Activated T-cell treated with anti-CD3 and anti-CD28 coated beads, Interleukin-2, amount 50 U/mL, for 72 hours (primary cell): ENCODE measurements at regions not wholly inside any gene's neighbourhood (a gene's known extent, or its start where the extent isn't known, plus 50 kb on each side); places are given as distances from the start of the nearest gene placed in this dataset.
"Not testable (repeated sequence)": the region's sequence is repeated elsewhere in the genome, so short reads cannot be mapped to it uniquely, and the experiment has no call there.

Source experiments
- ATAC-seq, 2 donors: fragments of 150-1000 bp; cut with Tn5 transposase; replicated peaks in 1 of 2; 2 replicates each; pipeline ENCODE4 v1.10.0; 2021; ENCODE audit warnings: moderate library complexity in 2 of 2, mild to moderate bottlenecking in 1 of 2
- DNase-seq, 2 donors: peaks; one replicate each; pipeline ENCODE4 v3.0.0; 2021 to 2022; ENCODE audit warnings: mixed read lengths in 1 of 2
- H3K27ac Mint-ChIP-seq: one replicate; pipeline ENCODE4 v1.8.0; 2022; ENCODE audit warnings: mild to moderate bottlenecking, moderate library complexity, mixed read lengths
- H3K27me3 Mint-ChIP-seq: one replicate; pipeline ENCODE4 v1.8.0; 2022; ENCODE audit warnings: low read depth, mixed read lengths
- H3K36me3 Mint-ChIP-seq, 2 donors: one replicate each; pipeline ENCODE4 v1.8.0; 2022; ENCODE audit warnings: mixed read lengths in 2 of 2, mild to moderate bottlenecking in 1 of 2; ENCODE audit not compliant: insufficient read depth in 2 of 2
- H3K4me1 Mint-ChIP-seq: one replicate; pipeline ENCODE4 v1.8.0; 2022; ENCODE audit warnings: low read depth, mixed read lengths
- H3K4me3 Mint-ChIP-seq, 2 donors: one replicate each; pipeline ENCODE4 v1.8.0; 2022; ENCODE audit warnings: mild to moderate bottlenecking in 2 of 2, mixed read lengths in 2 of 2, moderate library complexity in 2 of 2
- H3K9me3 Mint-ChIP-seq, 2 donors: one replicate each; pipeline ENCODE4 v1.8.0; 2022; ENCODE audit warnings: mixed read lengths in 2 of 2

DNA sequence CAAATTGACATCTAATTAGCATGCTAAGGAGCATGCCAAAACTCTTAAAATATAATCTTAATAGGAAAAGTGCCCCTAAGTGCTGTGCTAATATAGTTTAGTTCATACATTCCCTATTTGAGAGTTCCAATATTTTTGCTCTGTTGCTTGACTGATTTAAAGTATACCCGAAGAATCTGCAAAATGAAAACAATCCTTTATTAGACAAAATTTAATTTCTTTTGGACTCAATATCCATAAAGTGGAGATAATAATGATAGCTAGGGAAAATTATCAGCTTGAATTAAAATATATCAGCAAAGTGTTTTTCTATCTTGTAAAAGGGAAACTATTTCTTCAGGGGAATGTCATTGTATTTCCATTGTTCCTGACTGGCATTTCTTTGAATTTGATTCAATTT is 196.0 kb upstream of the NPY2R start:
- H3K27me3 Mint-ChIP-seq, result peaks cover 5% of the 10 kb centered on the region
- DNase-seq (no peak), ATAC-seq (no peak)
- no peaks in the 10 kb centered on the region for H3K9me3 Mint-ChIP-seq
- no peaks in the 10 kb centered on the region for H3K36me3 Mint-ChIP-seq
- H3K4me1 Mint-ChIP-seq, result no peaks in the 10 kb centered on the region
- H3K4me3 Mint-ChIP-seq, result no peak overlapping the region
- H3K27ac Mint-ChIP-seq, result no peak overlapping the region

DNA sequence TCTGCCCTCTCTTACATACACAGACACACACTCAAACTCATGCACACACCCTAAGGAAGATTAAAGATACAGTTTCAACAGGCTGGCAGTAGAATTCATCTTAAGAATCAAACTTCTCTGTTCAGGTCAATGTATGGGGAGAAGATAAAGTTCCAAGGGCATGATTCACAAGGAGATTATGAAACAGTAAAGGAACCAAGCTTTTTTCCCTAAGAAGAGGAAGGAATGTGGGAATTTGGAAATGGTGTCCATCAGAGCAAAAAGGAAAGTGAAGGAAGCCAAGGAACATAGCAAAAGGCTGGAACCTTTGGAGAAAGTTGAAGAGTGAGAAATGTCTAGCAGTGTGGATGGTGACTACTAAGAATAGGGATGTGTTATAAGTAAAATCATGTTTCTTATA is 191.0 kb upstream of the NPY2R start:
- no peaks in the 10 kb centered on the region for H3K4me1 Mint-ChIP-seq
- no peaks in the 10 kb centered on the region for H3K36me3 Mint-ChIP-seq
- H3K27me3 Mint-ChIP-seq, result peaks cover 6% of the 10 kb centered on the region
- H3K4me3 Mint-ChIP-seq, result no peak overlapping the region
- ATAC-seq (no peak), DNase-seq (no peak)
- H3K9me3 Mint-ChIP-seq, result peaks cover 0 to 4% of the 10 kb centered on the region in 2 donors
- no peak overlapping the region for H3K27ac Mint-ChIP-seq

GRCh38 chr4:155025762-155026457 is 182.5 kb upstream of the NPY2R start:
- ATAC-seq, result peak in 1 of 2 donors; percentile 43
- DNase-seq, result peak in 1 of 2 donors; percentile 29
- Mint-ChIP-seq H3K4me3 (no peak overlapping the region), H3K4me1 (no peaks in the 10 kb centered on the region), H3K9me3 (no peaks in the 10 kb centered on the region), H3K36me3 (no peaks in the 10 kb centered on the region), H3K27ac (no peak overlapping the region), H3K27me3 (no peaks in the 10 kb centered on the region)

GRCh38 chr4:155026715-155027114 is 181.7 kb upstream of the NPY2R start:
- Mint-ChIP-seq H3K4me3 (no peak overlapping the region), H3K9me3 (no peaks in the 10 kb centered on the region), H3K27me3 (no peaks in the 10 kb centered on the region), H3K4me1 (no peaks in the 10 kb centered on the region), H3K36me3 (no peaks in the 10 kb centered on the region), H3K27ac (no peak overlapping the region)
- DNase-seq (no peak), ATAC-seq (no peak)

DNA sequence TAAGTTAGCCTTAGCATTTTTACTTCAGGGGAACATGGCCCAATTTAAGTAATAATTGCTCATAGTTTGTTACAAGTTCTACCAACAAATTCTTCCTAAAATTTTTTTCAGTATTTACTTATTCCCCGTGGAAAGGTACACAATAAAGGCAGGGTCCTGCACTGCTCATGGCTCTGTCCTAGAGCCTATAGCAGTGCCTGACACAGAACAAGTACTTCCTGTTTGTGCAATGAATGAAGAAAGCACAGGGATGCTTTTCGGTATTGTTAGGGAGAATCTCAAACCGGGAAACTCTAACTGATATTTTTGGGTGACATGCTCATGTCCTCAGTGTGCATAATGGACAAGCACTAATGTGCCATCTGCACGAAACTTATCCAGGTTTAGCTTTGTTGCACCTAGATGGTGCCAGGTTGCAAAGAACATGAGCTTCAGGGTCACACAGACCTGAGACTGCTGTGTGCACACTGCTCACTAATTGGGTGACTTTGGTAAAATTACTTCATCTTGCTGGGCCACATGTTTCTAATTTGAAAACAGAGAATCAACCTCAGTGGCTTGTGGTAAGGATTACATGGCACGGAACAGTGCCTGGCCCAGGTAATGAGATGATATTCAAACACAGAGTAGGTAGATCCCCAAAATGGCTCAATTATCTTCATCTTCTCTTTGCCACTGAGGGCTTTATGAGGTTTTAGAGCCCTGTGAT is 175.8 kb upstream of the NPY2R start:
- Mint-ChIP-seq H3K27me3 (no peaks in the 10 kb centered on the region), H3K9me3 (no peaks in the 10 kb centered on the region), H3K4me1 (no peaks in the 10 kb centered on the region), H3K4me3 (no peak overlapping the region), H3K36me3 (no peaks in the 10 kb centered on the region), H3K27ac (no peak overlapping the region)
- DNase-seq (no peak), ATAC-seq (peak; percentile 27 to 52)

- ATAC-seq (no peak), DNase-seq (no peak)
- Mint-ChIP-seq H3K4me3 (no peak overlapping the region), H3K9me3 (no peaks in the 10 kb centered on the region), H3K4me1 (no peaks in the 10 kb centered on the region), H3K36me3 (no peaks in the 10 kb centered on the region), H3K27me3 (no peaks in the 10 kb centered on the region), H3K27ac (no peak overlapping the region)
These were observed 174.8 kb upstream of the NPY2R start for GRCh38 chr4:155033604-155034003.

- H3K9me3 Mint-ChIP-seq, result no peaks in the 10 kb centered on the region
- DNase-seq (no peak), ATAC-seq (no peak)
- no peaks in the 10 kb centered on the region for H3K36me3 Mint-ChIP-seq
- H3K4me1 Mint-ChIP-seq, result no peaks in the 10 kb centered on the region
- no peak overlapping the region for H3K4me3 Mint-ChIP-seq
- H3K27me3 Mint-ChIP-seq, result no peaks in the 10 kb centered on the region
- H3K27ac Mint-ChIP-seq, result no peak overlapping the region
These were observed 171.4 kb upstream of the NPY2R start for GRCh38 chr4:155037031-155037430.

GRCh38 chr4:155038459-155038858 is 170.0 kb upstream of the NPY2R start:
- Mint-ChIP-seq H3K9me3 (no peaks in the 10 kb centered on the region), H3K4me1 (no peaks in the 10 kb centered on the region), H3K27me3 (no peaks in the 10 kb centered on the region), H3K27ac (no peak overlapping the region), H3K36me3 (no peaks in the 10 kb centered on the region), H3K4me3 (no peak overlapping the region)
- ATAC-seq (no peak), DNase-seq (no peak)

GRCh38 chr4:155039162-155039561 is 169.3 kb upstream of the NPY2R start:
- no peak overlapping the region for H3K27ac Mint-ChIP-seq
- ATAC-seq (no peak), DNase-seq (no peak)
- no peaks in the 10 kb centered on the region for H3K27me3 Mint-ChIP-seq
- no peaks in the 10 kb centered on the region for H3K4me1 Mint-ChIP-seq
- H3K36me3 Mint-ChIP-seq, result no peaks in the 10 kb centered on the region
- no peaks in the 10 kb centered on the region for H3K9me3 Mint-ChIP-seq
- H3K4me3 Mint-ChIP-seq, result no peak overlapping the region

DNA sequence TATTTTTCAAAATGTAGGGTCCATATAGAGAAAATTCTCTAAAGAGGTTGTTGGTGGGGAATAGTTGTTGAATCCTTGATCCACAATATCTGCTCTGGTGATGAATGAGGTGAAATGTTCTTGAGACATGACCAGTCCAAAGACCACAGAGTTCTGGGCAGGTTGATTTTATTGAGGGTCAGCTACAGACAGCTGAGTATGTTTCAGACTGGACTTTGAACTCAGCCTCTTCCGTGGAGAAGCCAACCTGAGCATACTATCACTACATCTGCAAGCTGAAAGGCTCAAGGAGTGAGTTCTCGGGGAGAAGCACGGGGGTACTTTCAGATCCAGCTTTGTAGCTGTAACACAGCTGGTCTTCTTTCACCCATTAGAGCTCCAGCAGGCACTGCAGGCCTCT is 168.4 kb upstream of the NPY2R start:
- no peak for DNase-seq

DNA sequence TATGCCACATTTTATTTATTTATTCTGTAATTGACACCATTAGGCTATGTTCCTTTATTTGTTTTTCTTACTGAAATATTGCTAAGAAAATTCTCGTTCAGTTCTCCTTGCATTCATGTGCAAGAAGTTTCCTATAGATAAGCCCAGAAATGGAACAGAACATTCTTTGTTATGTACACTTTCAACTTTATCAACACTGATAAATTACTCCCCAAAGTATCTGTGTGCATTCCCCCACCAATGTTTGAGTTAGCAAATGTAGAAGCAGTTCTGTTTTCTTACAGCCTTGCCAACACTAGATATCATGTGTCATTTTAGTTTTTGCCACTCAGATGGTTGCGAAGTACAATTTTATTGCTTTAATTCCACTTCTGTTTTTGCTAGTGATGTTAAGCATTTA is 166.4 kb upstream of the NPY2R start:
- Mint-ChIP-seq H3K4me1 (no peaks in the 10 kb centered on the region), H3K36me3 (no peaks in the 10 kb centered on the region), H3K9me3 (no peaks in the 10 kb centered on the region), H3K27me3 (no peaks in the 10 kb centered on the region), H3K4me3 (no peak overlapping the region), H3K27ac (no peak overlapping the region)
- DNase-seq (no peak), ATAC-seq (no peak)

More for the DNA sequence above, 168.4 kb upstream of the NPY2R start:
- no peaks in the 10 kb centered on the region for H3K9me3 Mint-ChIP-seq
- no peaks in the 10 kb centered on the region for H3K27me3 Mint-ChIP-seq
- no peak overlapping the region for H3K4me3 Mint-ChIP-seq
- H3K27ac Mint-ChIP-seq, result no peak overlapping the region
- H3K4me1 Mint-ChIP-seq, result no peaks in the 10 kb centered on the region
- no peak for ATAC-seq
- H3K36me3 Mint-ChIP-seq, result no peaks in the 10 kb centered on the region

DNA sequence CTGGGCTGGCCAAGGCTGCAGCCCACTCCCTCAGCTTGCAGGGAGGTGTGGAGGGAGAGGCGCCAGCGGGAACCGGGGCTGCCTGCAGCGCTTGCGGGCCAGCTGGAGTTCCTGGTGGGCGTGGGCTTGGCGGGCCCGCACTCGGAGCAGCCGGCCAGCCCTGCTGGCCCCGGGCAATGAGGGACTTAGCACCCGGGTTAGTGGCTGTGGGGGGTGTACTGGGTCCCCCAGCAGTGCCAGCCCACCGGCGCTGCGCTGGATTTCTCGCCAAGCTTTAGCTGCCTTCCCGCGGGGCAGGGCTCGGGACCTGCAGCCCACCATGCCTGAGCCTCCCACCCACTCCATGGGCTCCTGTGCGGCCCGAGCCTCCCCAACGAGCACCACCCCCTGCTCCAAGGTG is 164.2 kb upstream of the NPY2R start:
- H3K4me3 Mint-ChIP-seq, H3K27ac Mint-ChIP-seq, H3K27me3 Mint-ChIP-seq, DNase-seq, H3K9me3 Mint-ChIP-seq, H3K4me1 Mint-ChIP-seq, ATAC-seq, H3K36me3 Mint-ChIP-seq: not testable (repeated sequence)

DNA sequence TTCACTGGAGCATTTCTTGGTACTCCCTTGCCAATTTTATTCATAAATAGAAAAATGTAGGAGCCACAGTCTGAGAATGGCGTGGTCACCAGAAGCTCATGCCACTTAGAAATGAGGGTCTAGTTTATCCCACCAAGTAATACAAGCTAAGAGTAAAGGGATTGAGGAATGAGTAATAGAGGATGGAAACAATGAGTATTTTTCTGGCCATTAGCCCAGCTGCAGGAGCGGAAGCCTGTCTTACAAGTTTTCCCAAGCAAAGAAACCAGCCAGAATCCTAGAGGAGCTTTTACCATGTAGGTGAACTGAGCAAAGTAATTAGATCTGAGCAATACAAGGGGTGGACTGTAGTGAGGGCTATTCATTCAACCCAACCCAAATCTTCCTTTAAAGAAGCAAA is 160.7 kb upstream of the NPY2R start:
- Mint-ChIP-seq H3K9me3 (peaks cover 0 to 2% of the 10 kb centered on the region in 2 donors), H3K4me1 (no peaks in the 10 kb centered on the region), H3K27me3 (no peaks in the 10 kb centered on the region)

GRCh38 chr4:155054042-155054441 is 154.4 kb upstream of the NPY2R start:
- H3K9me3 Mint-ChIP-seq, H3K4me1 Mint-ChIP-seq, H3K27me3 Mint-ChIP-seq, H3K27ac Mint-ChIP-seq, DNase-seq, H3K4me3 Mint-ChIP-seq, ATAC-seq, H3K36me3 Mint-ChIP-seq: not testable (repeated sequence)

More for the DNA sequence above, 160.7 kb upstream of the NPY2R start:
- H3K27ac Mint-ChIP-seq, result no peak overlapping the region
- H3K4me3 Mint-ChIP-seq, result no peak overlapping the region
- no peaks in the 10 kb centered on the region for H3K36me3 Mint-ChIP-seq
- ATAC-seq (no peak), DNase-seq (no peak)
